Bronchial epithelial cell (primary cell): ENCODE measurements at regions not wholly inside any gene's neighbourhood (a gene's known extent, or its start where the extent isn't known, plus 50 kb on each side); places are given as distances from the start of the nearest gene placed in this dataset.

Experiments
- DNase-seq: peaks from one replicate; pipeline ENCODE4 v3.0.0-alpha.2; 2010; ENCODE audit warnings: low read depth
- FAIRE-seq: peaks from 2 replicates; lab custom pipeline; 2011; peaks lifted over from hg19 to GRCh38; lab: Jason Lieb, UNC
- H3K27me3 ChIP-seq: 2 replicates; pipeline ENCODE4 v1.5.1; 2011; ENCODE audit warnings: low read length; ENCODE audit not compliant: control insufficient read depth, insufficient read depth
- H3K36me3 ChIP-seq: 2 replicates; pipeline ENCODE4 v1.5.1; 2011; ENCODE audit warnings: low read length; ENCODE audit not compliant: control insufficient read depth, insufficient read depth
- H3K4me3 ChIP-seq: 2 replicates; pipeline ENCODE4 v1.5.1; 2011; ENCODE audit warnings: mild to moderate bottlenecking, low read depth, low read length, control low read depth
- TF ChIP-seq, protein P1 (sequence below): IDR thresholded peaks from 2 replicates; pipeline ENCODE4 v1.5.1; 2011; ENCODE audit warnings: mild to moderate bottlenecking, moderate library complexity, low read length, control low read depth, inconsistent platforms; ENCODE audit not compliant: insufficient read depth, severe bottlenecking

DNA sequence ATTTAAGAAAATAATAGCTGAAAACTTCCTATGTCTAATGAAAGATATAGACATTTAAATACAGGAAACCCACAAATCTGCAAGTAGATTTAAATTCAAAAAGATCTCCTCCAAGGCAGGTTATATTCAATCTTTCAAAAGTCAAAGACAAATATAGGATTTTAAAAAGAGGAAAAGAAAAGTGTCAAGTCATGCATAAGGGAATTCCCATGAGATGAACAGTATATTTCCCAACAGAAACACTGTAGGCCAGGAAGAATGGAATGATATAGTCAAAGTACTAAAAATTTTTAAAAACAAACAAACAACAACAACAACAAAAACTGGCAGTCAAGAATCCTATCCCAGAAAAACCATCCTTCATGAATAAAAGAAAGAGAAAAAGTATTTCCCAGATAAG is 806.5 kb upstream of the BRINP3 start:
- FAIRE-seq: no peak
- Histone ChIP-seq H3K27me3 (no peaks in the 10 kb centered on the region), H3K36me3 (no peaks in the 10 kb centered on the region), H3K4me3 (no peak overlapping the region)
- DNase-seq: no peak
- TF ChIP-seq, protein P1, sequence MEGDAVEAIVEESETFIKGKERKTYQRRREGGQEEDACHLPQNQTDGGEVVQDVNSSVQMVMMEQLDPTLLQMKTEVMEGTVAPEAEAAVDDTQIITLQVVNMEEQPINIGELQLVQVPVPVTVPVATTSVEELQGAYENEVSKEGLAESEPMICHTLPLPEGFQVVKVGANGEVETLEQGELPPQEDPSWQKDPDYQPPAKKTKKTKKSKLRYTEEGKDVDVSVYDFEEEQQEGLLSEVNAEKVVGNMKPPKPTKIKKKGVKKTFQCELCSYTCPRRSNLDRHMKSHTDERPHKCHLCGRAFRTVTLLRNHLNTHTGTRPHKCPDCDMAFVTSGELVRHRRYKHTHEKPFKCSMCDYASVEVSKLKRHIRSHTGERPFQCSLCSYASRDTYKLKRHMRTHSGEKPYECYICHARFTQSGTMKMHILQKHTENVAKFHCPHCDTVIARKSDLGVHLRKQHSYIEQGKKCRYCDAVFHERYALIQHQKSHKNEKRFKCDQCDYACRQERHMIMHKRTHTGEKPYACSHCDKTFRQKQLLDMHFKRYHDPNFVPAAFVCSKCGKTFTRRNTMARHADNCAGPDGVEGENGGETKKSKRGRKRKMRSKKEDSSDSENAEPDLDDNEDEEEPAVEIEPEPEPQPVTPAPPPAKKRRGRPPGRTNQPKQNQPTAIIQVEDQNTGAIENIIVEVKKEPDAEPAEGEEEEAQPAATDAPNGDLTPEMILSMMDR: no peak

DNA sequence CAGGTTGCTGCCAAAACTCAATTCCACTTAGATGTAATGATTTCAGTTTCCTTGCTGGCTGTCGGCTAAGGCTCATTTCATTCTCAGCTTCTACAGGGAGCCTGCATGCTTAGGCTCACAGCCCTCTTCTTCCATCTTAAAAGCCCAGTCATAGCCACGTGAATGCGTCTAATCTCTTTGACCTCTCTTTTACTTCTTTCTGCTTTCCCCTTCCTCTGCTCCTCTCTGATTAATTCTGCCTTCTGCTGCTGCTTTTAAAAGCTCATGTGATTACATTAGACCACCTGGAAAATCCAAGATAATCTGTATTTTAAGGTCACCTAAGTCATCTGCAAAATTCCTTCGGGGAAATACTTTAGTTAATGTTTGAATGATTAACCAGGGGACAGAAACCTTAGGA is 812.8 kb upstream of the BRINP3 start:
- TF ChIP-seq, protein P1: no peak
- H3K36me3 ChIP-seq: no peaks in the 10 kb centered on the region
- FAIRE-seq: no peak
- DNase-seq: no peak
- H3K4me3 ChIP-seq: no peak overlapping the region
- H3K27me3 ChIP-seq: no peaks in the 10 kb centered on the region

DNA sequence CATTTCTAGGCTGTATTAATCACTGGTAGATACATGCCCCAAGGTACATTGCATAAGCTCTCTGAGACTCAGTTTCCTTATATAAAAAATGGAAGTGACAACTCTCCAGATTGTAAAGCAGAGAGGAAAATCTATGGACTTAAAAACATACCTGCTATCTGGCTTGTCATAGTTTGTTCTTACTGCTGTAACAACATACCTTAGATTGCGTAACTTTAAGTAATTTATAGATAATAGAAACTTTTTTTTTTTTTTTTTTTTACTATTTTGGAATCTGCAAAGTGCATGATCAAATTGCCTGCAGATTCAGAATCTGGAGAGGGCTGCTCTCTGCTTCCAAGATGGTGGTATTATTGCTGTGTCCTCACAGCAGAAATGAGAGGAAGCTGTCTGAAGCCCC is 827.7 kb upstream of the BRINP3 start:
- Histone ChIP-seq H3K27me3 (no peaks in the 10 kb centered on the region), H3K4me3 (no peak overlapping the region), H3K36me3 (no peaks in the 10 kb centered on the region)
- DNase-seq: no peak
- no peak for FAIRE-seq
- TF ChIP-seq, protein P1: no peak

DNA sequence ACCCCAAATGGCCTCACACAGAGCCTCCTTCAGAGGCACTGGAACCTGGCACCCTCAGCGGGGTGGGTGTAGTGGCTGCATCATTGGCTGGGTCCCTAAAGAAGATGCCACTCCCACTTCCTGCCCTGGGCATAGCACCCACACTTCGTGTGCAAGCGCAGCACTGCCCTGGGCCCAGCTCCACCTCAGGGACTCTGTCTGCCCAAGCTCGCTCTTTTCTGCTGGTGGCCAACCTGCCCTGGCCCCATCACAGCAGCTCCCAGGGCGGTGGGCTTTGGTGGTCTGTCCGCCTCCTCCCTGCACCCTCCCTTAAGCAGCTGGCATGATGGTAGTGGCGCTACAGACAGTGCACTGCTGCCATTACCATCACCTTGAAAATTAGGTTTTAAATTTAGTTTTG is 829.3 kb upstream of the BRINP3 start:
- no peaks in the 10 kb centered on the region for H3K36me3 ChIP-seq
- FAIRE-seq (no peak), DNase-seq (no peak)
- H3K4me3 ChIP-seq: no peak overlapping the region
- no peaks in the 10 kb centered on the region for H3K27me3 ChIP-seq
- TF ChIP-seq, protein P1: no peak

DNA sequence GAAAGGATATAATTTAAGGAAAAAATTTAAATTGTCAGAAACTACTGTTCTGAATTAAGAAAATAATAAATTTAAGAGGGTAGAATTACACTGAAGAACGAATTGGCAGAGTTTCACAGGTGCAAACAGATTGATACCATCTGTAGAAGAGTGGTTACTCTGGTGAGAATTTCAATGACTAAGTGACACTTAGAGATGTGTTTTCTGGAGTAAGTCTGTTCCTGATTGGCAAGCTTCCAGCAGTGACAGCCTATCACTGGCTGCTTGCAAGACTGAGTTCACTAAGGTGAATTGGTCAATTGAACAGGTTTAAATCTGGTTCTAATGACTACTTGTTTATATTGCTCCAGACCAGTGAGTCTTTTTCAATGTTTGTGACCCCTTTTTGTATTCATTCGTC is 838.2 kb upstream of the RGS18 start:
- no peak for FAIRE-seq
- H3K36me3 ChIP-seq: no peaks in the 10 kb centered on the region
- H3K4me3 ChIP-seq: no peak overlapping the region
- TF ChIP-seq, protein P1: no peak
- no peaks in the 10 kb centered on the region for H3K27me3 ChIP-seq
- DNase-seq: no peak

DNA sequence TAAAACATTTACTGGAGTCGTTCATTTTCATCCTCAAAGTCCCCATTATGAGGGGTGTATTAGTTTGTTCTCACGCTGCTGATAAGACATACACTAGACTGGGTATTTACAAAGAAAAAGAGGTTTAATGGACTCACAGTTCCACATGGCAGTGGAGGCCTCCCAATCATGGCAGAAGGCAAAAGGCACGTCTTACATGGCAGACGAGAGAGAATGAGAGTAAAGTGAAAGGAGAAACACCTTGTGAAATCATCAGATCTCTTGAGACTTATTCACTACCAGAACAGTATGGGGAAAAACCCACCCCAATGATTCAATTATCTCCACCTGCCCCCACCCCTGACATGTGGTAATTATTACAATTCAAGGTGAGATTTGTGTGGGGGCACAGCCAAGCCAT is 830.4 kb upstream of the RGS18 start:
- no peak for FAIRE-seq
- no peak for DNase-seq
- Histone ChIP-seq H3K4me3 (no peak overlapping the region), H3K36me3 (no peaks in the 10 kb centered on the region), H3K27me3 (no peaks in the 10 kb centered on the region)
- TF ChIP-seq, protein P1: no peak
